GM19372 (cell line): ENCODE measurements at regions not wholly inside any gene's neighbourhood (a gene's known extent, or its start where the extent isn't known, plus 50 kb on each side); places are given as distances from the start of the nearest gene placed in this dataset.
A peak's percentile ranks its signal among the peaks of the same experiment; 100 is the strongest.
"Not testable (repeated sequence)": the region's sequence is repeated elsewhere in the genome, so short reads cannot be mapped to it uniquely, and the experiment has no call there.

Experiments used
- ATAC-seq: cut with Tn5 transposase; IDR thresholded peaks from one replicate; pipeline ENCODE4 v1.9.1; 2021; ENCODE audit warnings: mild to moderate bottlenecking, low read depth, moderate library complexity; ENCODE audit not compliant: unreplicated experiment

DNA sequence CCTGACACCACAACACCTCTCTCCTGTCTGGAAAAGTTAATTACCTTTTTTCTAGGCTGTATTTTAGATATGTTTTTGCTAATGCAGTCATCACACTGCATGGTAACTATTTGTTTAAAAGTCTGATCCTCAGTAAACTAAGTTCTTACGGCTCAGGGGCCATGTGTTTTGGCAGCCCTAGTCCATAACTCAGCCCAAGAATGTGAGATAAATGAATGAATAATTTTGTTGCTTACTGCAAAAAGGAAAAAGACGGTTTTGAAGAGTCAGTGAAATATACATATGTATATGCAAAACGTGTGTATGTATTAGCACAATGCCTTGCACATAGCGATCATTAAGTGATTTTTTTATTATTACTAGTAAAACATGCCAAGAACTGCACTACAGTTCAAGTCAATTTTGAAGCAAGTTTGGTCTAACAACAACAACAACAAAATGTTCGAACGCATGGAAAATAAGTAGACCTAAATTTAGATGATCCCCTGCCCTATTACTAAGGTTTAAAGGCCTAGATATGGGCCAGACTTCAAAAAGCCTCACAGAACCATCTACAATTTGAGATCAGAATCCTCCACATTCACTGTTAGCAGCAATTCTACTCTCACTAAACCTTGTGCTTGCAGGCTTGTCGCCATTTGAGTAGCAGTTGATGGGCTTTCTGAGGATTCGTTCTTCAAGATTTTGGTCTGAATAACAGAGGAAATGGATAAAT lies 140.0 kb downstream of the NDUFA12 start:
- no peak for ATAC-seq

GRCh38 chr12:94862421-94862820 lies 141.1 kb downstream of the NDUFA12 start:
- no peak for ATAC-seq

DNA sequence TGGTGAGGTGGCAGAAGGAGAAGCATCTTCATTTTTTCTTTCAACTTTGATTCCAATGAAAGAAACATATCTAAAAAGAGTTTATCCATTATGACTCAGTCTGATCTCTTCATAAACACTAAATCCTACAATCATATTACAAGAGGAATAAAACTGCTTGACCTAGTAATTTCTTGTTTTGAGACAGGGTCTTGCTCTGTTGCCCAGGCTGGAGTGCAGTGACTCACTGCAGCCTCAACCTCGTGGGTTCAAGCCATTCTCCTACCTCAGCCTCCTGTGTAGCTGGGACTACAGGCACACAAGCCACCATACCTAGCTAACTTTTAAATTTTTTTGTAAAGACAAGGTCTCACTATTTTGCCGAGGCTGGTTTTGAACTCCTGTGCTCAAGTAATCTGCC lies 147.2 kb downstream of the NDUFA12 start:
- ATAC-seq: no peak

DNA sequence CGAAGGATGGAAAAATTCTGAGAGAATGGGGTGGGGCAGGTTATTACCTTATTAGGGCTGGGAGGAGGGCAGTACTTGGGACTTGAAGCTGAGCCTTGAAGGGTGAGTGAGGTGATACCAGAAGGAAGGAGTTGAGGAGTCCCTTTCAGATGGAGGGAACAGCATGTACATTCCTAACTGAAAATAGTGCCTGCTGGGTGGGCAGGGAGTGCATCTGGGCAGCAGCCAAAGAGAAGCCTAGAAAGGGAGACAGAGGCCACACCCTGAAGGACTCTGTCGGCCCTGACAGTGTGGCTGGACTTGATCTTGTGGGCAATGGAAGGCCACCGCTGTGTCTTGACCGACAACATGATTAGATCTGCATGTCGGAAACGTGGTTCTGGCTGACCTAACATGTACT lies 147.6 kb downstream of the NDUFA12 start:
- ATAC-seq: no peak

- no peak for ATAC-seq
Observed at GRCh38 chr12:94851396-94852028, 152.0 kb downstream of the NDUFA12 start.

DNA sequence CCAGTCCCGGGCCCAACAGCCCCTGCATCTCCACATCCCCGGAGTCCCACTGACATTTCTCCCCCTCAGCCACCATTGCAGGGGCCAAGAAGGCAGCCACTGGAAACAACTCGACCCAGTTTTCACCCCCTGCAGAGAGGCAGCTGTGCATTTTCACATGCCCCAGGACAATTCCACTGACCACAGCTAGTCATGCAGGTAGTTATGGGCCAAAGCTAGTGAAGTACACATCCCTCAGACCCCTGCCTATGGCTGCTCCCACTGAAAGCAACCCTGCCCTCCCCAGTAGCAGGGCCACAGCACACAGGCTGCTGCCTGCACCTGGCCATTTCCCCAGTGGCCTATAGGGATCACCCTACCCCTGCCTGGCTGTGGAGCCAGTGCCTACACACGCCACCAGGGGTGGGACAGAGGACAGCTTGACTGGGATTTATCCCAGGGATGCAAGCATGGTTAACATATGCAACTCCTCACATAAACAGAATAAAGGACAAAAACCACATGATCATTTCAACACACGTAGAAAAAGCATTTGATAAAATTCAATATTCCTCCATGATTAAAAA lies 154.0 kb downstream of the NDUFA12 start:
- ATAC-seq: no peak

DNA sequence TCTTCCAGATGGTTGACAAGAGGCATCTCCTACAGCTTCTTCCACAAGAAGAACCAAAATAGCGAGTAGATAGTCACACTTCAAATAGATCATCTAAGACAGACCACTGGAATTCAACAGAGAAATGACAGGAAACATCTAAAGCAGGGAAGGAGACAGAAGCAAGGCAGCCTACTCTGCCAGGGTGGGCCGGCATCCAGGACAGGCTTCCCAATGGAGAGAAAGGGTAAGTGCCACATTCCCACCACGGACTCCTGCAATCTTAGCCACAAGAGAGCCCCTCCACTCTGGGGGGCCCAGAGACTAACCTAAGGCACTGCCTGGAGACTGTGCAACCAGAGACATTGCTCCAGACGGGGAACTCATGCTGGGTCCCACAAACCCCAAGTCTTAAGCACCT lies 154.5 kb downstream of the NDUFA12 start:
- ATAC-seq: no peak

- no peak for ATAC-seq
Observed at GRCh38 chr12:94845110-94845509, 158.4 kb downstream of the NDUFA12 start.

- no peak for ATAC-seq
Observed at GRCh38 chr12:94844452-94844851, 159.0 kb downstream of the NDUFA12 start.

- no peak for ATAC-seq
Observed at GRCh38 chr12:94841904-94842610, 161.4 kb downstream of the NDUFA12 start.

DNA sequence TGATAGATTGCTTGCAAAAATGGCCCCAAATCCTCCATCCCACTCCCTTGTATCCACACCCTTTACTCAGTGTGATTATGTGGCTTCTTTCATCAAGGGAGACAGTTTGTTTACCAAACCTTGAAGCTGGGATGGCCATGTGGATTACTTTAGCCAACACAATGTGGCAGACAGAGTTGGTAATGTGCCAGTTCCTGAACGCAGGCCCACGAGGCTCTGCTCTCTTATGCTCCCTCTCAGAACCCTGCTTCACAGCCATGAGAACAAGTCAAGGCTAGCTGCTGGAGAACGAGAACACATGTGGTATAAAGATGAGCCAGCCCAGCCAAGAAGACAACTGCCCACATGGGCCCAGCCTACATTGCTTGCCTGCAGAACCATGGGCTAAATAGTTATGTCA lies 162.3 kb downstream of the NDUFA12 start:
- no peak for ATAC-seq

GRCh38 chr12:94839347-94839746 lies 164.2 kb downstream of the NDUFA12 start:
- ATAC-seq: peak; percentile 63

DNA sequence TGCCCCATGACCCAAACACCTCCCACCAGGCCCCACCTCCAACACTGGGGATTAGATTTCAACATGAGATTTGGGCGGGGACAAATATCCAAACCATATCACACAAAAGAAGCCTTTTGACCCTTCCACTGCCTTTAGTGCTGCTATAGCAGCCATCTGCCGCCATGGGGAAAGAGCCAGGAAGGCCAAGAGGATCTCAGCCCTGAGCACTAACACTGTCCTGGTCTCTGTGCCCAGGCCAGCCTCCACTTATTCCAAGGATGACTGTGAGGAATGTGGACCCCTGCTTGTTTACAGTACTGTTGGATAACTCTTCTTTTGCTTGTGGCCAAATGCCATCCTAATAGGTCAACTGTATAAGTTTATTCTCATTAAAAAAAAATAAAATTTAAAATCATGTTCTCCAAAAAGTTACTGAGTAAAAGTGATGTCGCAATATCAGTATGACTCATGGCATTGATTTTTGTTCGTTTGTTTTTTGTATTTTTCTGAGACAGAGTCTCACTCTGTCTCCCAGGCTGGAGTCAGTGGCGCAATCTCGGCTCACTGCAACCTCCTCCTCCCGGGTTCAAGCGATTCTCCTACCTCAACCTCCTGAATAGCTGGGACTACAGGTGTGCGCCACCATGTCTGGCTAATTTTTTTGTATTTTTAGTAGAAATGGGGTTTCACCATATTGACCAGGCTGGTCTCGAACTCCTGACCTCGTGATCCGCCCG lies 166.4 kb downstream of the NDUFA12 start:
- ATAC-seq: not testable (repeated sequence)

GRCh38 chr12:94834036-94834625 lies 169.4 kb downstream of the NDUFA12 start:
- ATAC-seq: no peak

DNA sequence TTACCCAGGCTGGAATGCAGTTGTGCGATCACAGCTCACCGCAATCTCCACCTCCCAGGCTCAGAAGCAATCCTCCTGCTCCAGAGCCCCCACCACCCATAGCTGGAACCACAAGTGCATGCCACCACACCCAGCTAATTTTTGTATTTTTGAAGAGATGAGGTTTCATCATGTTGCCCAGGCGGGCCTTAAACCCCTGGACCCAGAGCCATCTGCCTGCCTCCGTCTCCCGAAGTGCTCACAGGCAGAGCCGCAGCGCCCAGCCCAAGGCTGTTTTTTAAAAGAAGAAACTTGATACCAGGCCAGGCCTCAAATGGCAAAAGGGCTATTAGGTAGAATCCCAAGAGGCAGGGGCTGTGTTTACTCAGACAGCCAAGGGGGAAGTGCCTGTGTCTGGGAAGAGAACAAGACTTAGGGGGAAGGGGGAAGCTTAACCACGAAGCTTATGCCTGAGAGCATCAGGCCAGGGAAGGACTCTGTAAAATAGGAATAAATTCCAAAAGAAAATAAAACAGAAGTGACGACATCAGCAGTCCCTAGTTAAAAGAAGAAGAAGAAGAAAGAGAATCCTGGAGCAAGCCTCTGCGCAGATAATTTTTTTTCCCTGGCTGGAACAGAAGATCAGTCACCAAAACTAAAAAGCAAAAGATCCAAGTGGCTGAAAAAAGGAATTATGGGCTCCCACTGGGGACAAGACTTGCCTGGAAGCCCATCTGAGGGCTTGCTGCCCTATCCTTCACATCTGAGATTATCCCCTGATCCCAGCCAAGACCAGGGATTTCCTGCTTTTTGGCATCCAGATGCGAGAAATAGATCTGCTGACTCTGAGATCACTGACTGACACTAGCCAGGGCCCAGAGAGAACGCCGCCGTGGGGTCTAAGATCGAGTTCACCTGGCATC lies 170.5 kb downstream of the NDUFA12 start:
- no peak for ATAC-seq

- ATAC-seq: no peak
Observed at GRCh38 chr12:94832105-94832504, 171.4 kb downstream of the NDUFA12 start.

- peak; percentile 91 for ATAC-seq
Observed at GRCh38 chr12:94831081-94831751, 172.3 kb downstream of the NDUFA12 start.

GRCh38 chr12:94829552-94829951 lies 173.9 kb downstream of the NDUFA12 start:
- ATAC-seq: no peak

DNA sequence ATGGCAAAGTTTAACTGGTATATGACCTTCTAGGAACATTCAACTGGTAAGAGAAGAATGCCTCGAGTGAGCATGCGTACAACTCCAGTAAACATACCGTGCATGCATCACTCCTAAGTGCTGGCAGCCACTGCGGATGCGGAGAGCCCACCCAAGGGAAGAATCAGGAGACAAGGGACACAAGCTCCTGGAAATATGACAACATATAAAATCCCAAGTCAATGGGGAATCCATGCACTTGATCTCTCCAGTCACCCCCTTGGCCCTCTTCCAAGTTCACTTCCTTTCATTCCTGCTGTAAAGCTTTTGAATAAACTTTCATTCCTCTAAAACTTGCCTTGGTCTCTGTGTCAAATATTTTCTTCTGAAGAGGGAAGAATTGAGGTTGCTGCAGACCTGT lies 168.7 kb upstream of the TMCC3 start:
- no peak for ATAC-seq
